Coronary artery (tissue), 2 donors: ENCODE measurements at regions not wholly inside any gene's neighbourhood (a gene's known extent, or its start where the extent isn't known, plus 50 kb on each side); places are given as distances from the start of the nearest gene placed in this dataset.

Experiments
- DNase-seq: peaks from one replicate; pipeline ENCODE4 v3.0.0-alpha.2; 2017; ENCODE audit warnings: low spot score
- H3K27ac ChIP-seq, 2 donors: fragments of 200-600 bp; sonication (generic); one replicate each; pipeline ENCODE4 v1.5.1; 2016 to 2019
- H3K4me3 ChIP-seq: fragments of 200-600 bp; sonication (generic); 2 replicates; pipeline ENCODE4 v1.5.1; 2016; ENCODE audit warnings: mild to moderate bottlenecking, moderate library complexity
- CTCF ChIP-seq: fragments of 200-600 bp; sonication (generic); IDR thresholded peaks from one replicate; pipeline ENCODE4 v1.5.1; 2019; ENCODE audit warnings: antibody characterized with exemption

- no peak for TF ChIP-seq CTCF
- no peak for DNase-seq
- no peak overlapping the region for H3K27ac ChIP-seq
- no peak overlapping the region for H3K4me3 ChIP-seq
Measured at GRCh38 chr9:104028827-104029226, 65.3 kb upstream of the SMC2 start.
